Hepatocyte (in vitro differentiated cells): ENCODE measurements at regions not wholly inside any gene's neighbourhood (a gene's known extent, or its start where the extent isn't known, plus 50 kb on each side); places are given as distances from the start of the nearest gene placed in this dataset.

ENCODE experiments used
- DNase-seq: peaks from one replicate; pipeline ENCODE4 v3.0.0-alpha.2; 2016; ENCODE audit warnings: low spot score
- H2AFZ ChIP-seq: fragments of 200-600 bp; sonication (generic); 2 replicates; pipeline ENCODE4 v1.6.0; 2016; ENCODE audit warnings: antibody characterized with exemption, mild to moderate bottlenecking
- H3K27ac ChIP-seq: fragments of 200-600 bp; sonication (generic); 2 replicates; pipeline ENCODE4 v1.5.1; 2016; ENCODE audit warnings: mild to moderate bottlenecking
- H3K27me3 ChIP-seq: fragments of 200-600 bp; sonication (generic); 2 replicates; pipeline ENCODE4 v1.6.1; 2016
- H3K36me3 ChIP-seq: fragments of 200-600 bp; sonication (generic); replicated peaks from 2 replicates; pipeline ENCODE4 v1.5.1; 2016; ENCODE audit warnings: low read depth; ENCODE audit not compliant: insufficient read depth
- H3K4me1 ChIP-seq: fragments of 200-600 bp; sonication (generic); 2 replicates; pipeline ENCODE4 v1.5.1; 2016; ENCODE audit warnings: mild to moderate bottlenecking, moderate library complexity; ENCODE audit not compliant: insufficient read depth
- H3K4me2 ChIP-seq: fragments of 200-600 bp; sonication (generic); 2 replicates; pipeline ENCODE4 v1.6.0; 2016
- H3K4me3 ChIP-seq: fragments of 200-600 bp; sonication (generic); 2 replicates; pipeline ENCODE4 v1.5.1; 2016; ENCODE audit warnings: mild to moderate bottlenecking
- H3K79me2 ChIP-seq: fragments of 200-600 bp; sonication (generic); 2 replicates; pipeline ENCODE4 v1.6.0; 2017; ENCODE audit warnings: mild to moderate bottlenecking
- H3K9me2 ChIP-seq: fragments of 200-600 bp; sonication (generic); replicated peaks from 2 replicates; pipeline ENCODE4 v1.6.0; 2017; ENCODE audit warnings: mild to moderate bottlenecking; ENCODE audit not compliant: insufficient read depth
- H3K9me3 ChIP-seq: fragments of 200-600 bp; sonication (generic); 2 replicates; pipeline ENCODE4 v1.5.1; 2016; ENCODE audit warnings: low read depth, mild to moderate bottlenecking
- H4K20me1 ChIP-seq: fragments of 200-600 bp; sonication (generic); 2 replicates; pipeline ENCODE4 v1.6.0; 2016; ENCODE audit warnings: mild to moderate bottlenecking; ENCODE audit not compliant: insufficient read depth, poor library complexity, severe bottlenecking
- CTCF ChIP-seq: fragments of 200-600 bp; sonication (generic); IDR thresholded peaks from 2 replicates; pipeline ENCODE4 v1.5.1; 2016; ENCODE audit warnings: antibody characterized with exemption, mild to moderate bottlenecking; ENCODE audit not compliant: poor library complexity
- EZH2 ChIP-seq: fragments of 200-600 bp; sonication (generic); IDR thresholded peaks from 2 replicates; pipeline ENCODE4 v1.6.1; 2016; ENCODE audit warnings: antibody characterized with exemption, mild to moderate bottlenecking, borderline replicate concordance
- EZH2phosphoT487 ChIP-seq: fragments of 200-600 bp; sonication (generic); IDR thresholded peaks from one replicate; pipeline ENCODE4 v1.6.1; 2018; ENCODE audit warnings: antibody characterized with exemption, mild to moderate bottlenecking, low read depth, moderate library complexity; ENCODE audit not compliant: unreplicated experiment, severe bottlenecking
- WGBS: methylation state at CpG from one replicate; pipeline ENCODE4 v1.1.6; 2016; ENCODE audit warnings: low lambda C conversion rate; ENCODE audit errors: missing lambda C conversion rate; 5-methylcytosine and 5-hydroxymethylcytosine counted together

- Histone ChIP-seq H3K9me3 (no peaks in the 10 kb centered on the region), H3K27me3 (no peaks in the 10 kb centered on the region), H3K27ac (no peak overlapping the region), H3K79me2 (no peaks in the 10 kb centered on the region), H2AFZ (no peak overlapping the region), H4K20me1 (no peaks in the 10 kb centered on the region), H3K36me3 (no peaks in the 10 kb centered on the region), H3K4me3 (no peak overlapping the region), H3K9me2 (no peaks in the 10 kb centered on the region), H3K4me2 (no peak overlapping the region), H3K4me1 (no peaks in the 10 kb centered on the region)
- 92% methylated on average over 1 of the region's 1 CpG for WGBS
- no peak for DNase-seq
- TF ChIP-seq EZH2phosphoT487 (no peak), EZH2 (no peak), CTCF (no peak)
These were observed 1672.4 kb upstream of the AGA start for GRCh38 chr4:179114615-179115014.

- Histone ChIP-seq H3K27me3 (no peaks in the 10 kb centered on the region), H4K20me1 (no peaks in the 10 kb centered on the region), H3K27ac (no peak overlapping the region), H3K9me2 (no peaks in the 10 kb centered on the region), H3K4me2 (no peak overlapping the region), H3K4me3 (no peak overlapping the region), H3K36me3 (no peaks in the 10 kb centered on the region), H3K9me3 (no peaks in the 10 kb centered on the region), H3K79me2 (no peaks in the 10 kb centered on the region), H3K4me1 (no peaks in the 10 kb centered on the region), H2AFZ (no peak overlapping the region)
- WGBS = 88% methylated on average over 2 of the region's 2 CpGs
- DNase-seq = no peak
- TF ChIP-seq EZH2phosphoT487 (no peak), EZH2 (no peak), CTCF (no peak)
These were observed 1673.8 kb upstream of the AGA start for GRCh38 chr4:179116011-179116410.

- Histone ChIP-seq H3K4me1 (no peaks in the 10 kb centered on the region), H3K27me3 (no peaks in the 10 kb centered on the region), H3K4me2 (no peak overlapping the region), H3K79me2 (no peaks in the 10 kb centered on the region), H3K4me3 (no peak overlapping the region), H2AFZ (no peak overlapping the region), H3K36me3 (no peaks in the 10 kb centered on the region), H3K9me3 (no peaks in the 10 kb centered on the region), H3K9me2 (no peaks in the 10 kb centered on the region), H4K20me1 (no peaks in the 10 kb centered on the region), H3K27ac (no peak overlapping the region)
- 57% methylated on average over 2 of the region's 2 CpGs for WGBS
- no peak for DNase-seq
- no peak for TF ChIP-seq EZH2phosphoT487
- no peak for TF ChIP-seq CTCF
- TF ChIP-seq EZH2 = no peak
These were observed 1674.3 kb upstream of the AGA start for GRCh38 chr4:179116581-179116980.

- no peaks in the 10 kb centered on the region for H3K36me3 ChIP-seq
- no peaks in the 10 kb centered on the region for H4K20me1 ChIP-seq
- no peaks in the 10 kb centered on the region for H3K27me3 ChIP-seq
- TF ChIP-seq EZH2phosphoT487 (no peak), CTCF (no peak), EZH2 (no peak)
- H3K4me2 ChIP-seq = no peak overlapping the region
- no peak overlapping the region for H2AFZ ChIP-seq
- no peaks in the 10 kb centered on the region for H3K79me2 ChIP-seq
- H3K27ac ChIP-seq = no peak overlapping the region
- H3K4me3 ChIP-seq = no peak overlapping the region
- no peak for DNase-seq
- 87% methylated on average over 2 of the region's 2 CpGs for WGBS
- H3K9me2 ChIP-seq = no peaks in the 10 kb centered on the region
- no peaks in the 10 kb centered on the region for H3K4me1 ChIP-seq
- no peaks in the 10 kb centered on the region for H3K9me3 ChIP-seq
These were observed 1680.8 kb upstream of the AGA start for GRCh38 chr4:179123084-179123483.
